ENCODE measurements at regions not wholly inside any gene's neighbourhood (a gene's known extent, or its start where the extent isn't known, plus 50 kb on each side); places are given as distances from the start of the nearest gene placed in this dataset.
A peak's percentile ranks its signal among the peaks of the same experiment; 100 is the strongest.

DNA sequence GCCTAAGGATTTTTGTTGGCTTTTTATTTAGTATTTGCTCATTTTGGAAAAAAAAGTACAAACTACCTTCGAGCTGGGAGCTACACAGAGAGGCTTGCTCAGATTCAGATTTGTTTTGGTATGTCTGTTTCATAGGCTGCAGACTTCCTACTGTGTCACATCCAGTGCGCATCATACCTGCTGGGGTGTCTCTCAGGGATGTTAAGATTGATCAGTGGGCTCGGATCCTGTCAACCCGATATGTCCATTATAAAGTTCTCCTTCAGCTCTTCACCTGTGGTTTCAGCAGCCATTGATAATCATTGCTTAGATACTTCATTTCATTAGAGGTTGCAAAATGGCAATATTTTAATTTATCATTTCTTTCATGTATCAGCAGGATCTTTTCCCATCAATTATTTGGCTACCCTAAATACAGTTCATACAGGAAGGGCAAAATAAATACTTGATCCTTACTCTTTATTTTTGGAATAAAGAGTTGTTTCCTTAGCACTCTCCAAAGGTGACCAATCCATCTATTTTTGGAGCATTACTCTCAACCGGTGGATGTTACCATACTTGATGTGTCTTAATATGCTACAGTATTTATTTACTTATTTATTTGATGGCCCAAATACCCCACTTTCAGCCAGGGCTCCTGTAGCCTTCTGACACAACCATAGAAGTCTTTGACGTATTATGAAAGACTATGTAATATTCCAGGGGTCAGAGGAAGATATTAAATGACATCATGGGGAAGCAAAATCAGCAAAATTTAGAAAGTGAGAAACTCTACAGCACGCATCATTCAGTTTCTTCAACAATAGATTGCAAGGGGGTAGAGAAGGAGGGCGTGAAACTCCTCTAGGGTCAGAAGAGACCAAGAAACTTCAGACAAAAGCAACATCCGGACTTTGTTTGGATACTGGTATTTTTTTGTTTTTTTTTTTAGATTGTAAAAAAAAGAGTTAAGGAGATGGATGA, 55.3 kb upstream of the HNRNPU start (continued):
- TF ChIP-seq EP300 (IDR thresholded peaks at IDR 0.05; ENCODE audit: borderline replicate concordance in 1 of 2, control insufficient read depth in 1 of 2, low read depth in 2 of 2, low read length in 2 of 2) = peak in 1 of 2 experiments; percentile 35; a peak in 1 of 4 replicates
- no peak for TF ChIP-seq CBX3 (IDR thresholded peaks at IDR 0.05; ENCODE audit: borderline replicate concordance, low read depth)
- TF ChIP-seq JUNB (IDR thresholded peaks at IDR 0.05) = peak; percentile 72
- TF ChIP-seq NFYB (IDR thresholded peaks at IDR 0.05; ENCODE audit: insufficient read depth, low read depth, low read length) = no peak
- TF ChIP-seq SUPT20H (IDR thresholded peaks at IDR 0.05; ENCODE audit: borderline replicate concordance, control insufficient read depth, low read depth, low read length) = no peak
- TF ChIP-seq, protein P1, sequence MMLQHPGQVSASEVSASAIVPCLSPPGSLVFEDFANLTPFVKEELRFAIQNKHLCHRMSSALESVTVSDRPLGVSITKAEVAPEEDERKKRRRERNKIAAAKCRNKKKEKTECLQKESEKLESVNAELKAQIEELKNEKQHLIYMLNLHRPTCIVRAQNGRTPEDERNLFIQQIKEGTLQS (IDR thresholded peaks at IDR 0.05; ENCODE audit: borderline replicate concordance, extremely low read depth, low read depth, low read length) = no peak
- TF ChIP-seq, protein P2, sequence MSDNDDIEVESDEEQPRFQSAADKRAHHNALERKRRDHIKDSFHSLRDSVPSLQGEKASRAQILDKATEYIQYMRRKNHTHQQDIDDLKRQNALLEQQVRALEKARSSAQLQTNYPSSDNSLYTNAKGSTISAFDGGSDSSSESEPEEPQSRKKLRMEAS (IDR thresholded peaks at IDR 0.05; ENCODE audit: low read depth, low read length) = no peak
- TF ChIP-seq, protein P3, sequence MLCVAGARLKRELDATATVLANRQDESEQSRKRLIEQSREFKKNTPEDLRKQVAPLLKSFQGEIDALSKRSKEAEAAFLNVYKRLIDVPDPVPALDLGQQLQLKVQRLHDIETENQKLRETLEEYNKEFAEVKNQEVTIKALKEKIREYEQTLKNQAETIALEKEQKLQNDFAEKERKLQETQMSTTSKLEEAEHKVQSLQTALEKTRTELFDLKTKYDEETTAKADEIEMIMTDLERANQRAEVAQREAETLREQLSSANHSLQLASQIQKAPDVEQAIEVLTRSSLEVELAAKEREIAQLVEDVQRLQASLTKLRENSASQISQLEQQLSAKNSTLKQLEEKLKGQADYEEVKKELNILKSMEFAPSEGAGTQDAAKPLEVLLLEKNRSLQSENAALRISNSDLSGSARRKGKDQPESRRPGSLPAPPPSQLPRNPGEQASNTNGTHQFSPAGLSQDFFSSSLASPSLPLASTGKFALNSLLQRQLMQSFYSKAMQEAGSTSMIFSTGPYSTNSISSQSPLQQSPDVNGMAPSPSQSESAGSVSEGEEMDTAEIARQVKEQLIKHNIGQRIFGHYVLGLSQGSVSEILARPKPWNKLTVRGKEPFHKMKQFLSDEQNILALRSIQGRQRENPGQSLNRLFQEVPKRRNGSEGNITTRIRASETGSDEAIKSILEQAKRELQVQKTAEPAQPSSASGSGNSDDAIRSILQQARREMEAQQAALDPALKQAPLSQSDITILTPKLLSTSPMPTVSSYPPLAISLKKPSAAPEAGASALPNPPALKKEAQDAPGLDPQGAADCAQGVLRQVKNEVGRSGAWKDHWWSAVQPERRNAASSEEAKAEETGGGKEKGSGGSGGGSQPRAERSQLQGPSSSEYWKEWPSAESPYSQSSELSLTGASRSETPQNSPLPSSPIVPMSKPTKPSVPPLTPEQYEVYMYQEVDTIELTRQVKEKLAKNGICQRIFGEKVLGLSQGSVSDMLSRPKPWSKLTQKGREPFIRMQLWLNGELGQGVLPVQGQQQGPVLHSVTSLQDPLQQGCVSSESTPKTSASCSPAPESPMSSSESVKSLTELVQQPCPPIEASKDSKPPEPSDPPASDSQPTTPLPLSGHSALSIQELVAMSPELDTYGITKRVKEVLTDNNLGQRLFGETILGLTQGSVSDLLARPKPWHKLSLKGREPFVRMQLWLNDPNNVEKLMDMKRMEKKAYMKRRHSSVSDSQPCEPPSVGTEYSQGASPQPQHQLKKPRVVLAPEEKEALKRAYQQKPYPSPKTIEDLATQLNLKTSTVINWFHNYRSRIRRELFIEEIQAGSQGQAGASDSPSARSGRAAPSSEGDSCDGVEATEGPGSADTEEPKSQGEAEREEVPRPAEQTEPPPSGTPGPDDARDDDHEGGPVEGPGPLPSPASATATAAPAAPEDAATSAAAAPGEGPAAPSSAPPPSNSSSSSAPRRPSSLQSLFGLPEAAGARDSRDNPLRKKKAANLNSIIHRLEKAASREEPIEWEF (IDR thresholded peaks at IDR 0.05; ENCODE audit: insufficient replicate concordance, low read depth, low read length) = no peak
- TF ChIP-seq, protein P4, sequence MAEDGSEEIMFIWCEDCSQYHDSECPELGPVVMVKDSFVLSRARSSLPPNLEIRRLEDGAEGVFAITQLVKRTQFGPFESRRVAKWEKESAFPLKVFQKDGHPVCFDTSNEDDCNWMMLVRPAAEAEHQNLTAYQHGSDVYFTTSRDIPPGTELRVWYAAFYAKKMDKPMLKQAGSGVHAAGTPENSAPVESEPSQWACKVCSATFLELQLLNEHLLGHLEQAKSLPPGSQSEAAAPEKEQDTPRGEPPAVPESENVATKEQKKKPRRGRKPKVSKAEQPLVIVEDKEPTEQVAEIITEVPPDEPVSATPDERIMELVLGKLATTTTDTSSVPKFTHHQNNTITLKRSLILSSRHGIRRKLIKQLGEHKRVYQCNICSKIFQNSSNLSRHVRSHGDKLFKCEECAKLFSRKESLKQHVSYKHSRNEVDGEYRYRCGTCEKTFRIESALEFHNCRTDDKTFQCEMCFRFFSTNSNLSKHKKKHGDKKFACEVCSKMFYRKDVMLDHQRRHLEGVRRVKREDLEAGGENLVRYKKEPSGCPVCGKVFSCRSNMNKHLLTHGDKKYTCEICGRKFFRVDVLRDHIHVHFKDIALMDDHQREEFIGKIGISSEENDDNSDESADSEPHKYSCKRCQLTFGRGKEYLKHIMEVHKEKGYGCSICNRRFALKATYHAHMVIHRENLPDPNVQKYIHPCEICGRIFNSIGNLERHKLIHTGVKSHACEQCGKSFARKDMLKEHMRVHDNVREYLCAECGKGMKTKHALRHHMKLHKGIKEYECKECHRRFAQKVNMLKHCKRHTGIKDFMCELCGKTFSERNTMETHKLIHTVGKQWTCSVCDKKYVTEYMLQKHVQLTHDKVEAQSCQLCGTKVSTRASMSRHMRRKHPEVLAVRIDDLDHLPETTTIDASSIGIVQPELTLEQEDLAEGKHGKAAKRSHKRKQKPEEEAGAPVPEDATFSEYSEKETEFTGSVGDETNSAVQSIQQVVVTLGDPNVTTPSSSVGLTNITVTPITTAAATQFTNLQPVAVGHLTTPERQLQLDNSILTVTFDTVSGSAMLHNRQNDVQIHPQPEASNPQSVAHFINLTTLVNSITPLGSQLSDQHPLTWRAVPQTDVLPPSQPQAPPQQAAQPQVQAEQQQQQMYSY (CRISPR knock-in tag; IDR thresholded peaks at IDR 0.05) = no peak
- TF ChIP-seq BCL11A (IDR thresholded peaks at IDR 0.05; ENCODE audit: low read depth, low read length) = 0 out of 2 replicates have a peak, but pooled peaks have one; percentile 23
- no peak for TF ChIP-seq LARP7 (IDR thresholded peaks at IDR 0.05)
- peak; percentile 26 for TF ChIP-seq MEF2B (IDR thresholded peaks at IDR 0.05; ENCODE audit: partially characterized antibody, poor library complexity, severe bottlenecking)
- TF ChIP-seq POU2F2 (IDR thresholded peaks at IDR 0.05; ENCODE audit: borderline replicate concordance, low read depth, low read length) = no peak
- TF ChIP-seq IKZF1 (conservative IDR thresholded peaks at IDR 0.05) = no peak
- TF ChIP-seq, protein P5, sequence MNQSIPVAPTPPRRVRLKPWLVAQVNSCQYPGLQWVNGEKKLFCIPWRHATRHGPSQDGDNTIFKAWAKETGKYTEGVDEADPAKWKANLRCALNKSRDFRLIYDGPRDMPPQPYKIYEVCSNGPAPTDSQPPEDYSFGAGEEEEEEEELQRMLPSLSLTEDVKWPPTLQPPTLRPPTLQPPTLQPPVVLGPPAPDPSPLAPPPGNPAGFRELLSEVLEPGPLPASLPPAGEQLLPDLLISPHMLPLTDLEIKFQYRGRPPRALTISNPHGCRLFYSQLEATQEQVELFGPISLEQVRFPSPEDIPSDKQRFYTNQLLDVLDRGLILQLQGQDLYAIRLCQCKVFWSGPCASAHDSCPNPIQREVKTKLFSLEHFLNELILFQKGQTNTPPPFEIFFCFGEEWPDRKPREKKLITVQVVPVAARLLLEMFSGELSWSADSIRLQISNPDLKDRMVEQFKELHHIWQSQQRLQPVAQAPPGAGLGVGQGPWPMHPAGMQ (IDR thresholded peaks at IDR 0.05; ENCODE audit: borderline replicate concordance) = no peak
- no peak for TF ChIP-seq RBBP5 (conservative IDR thresholded peaks at IDR 0.05)
- no peak for TF ChIP-seq MYC (IDR thresholded peaks at IDR 0.05; ENCODE audit: insufficient read depth, insufficient read length, insufficient replicate concordance, low read length, severe bottlenecking)
